DOHH2 (cell line): ENCODE measurements at regions not wholly inside any gene's neighbourhood (a gene's known extent, or its start where the extent isn't known, plus 50 kb on each side); places are given as distances from the start of the nearest gene placed in this dataset.
"Not testable (repeated sequence)": the region's sequence is repeated elsewhere in the genome, so short reads cannot be mapped to it uniquely, and the experiment has no call there.

Experiments
- H3F3A ChIP-seq: fragments of 200-600 bp; sonication (generic), shearing (Covaris generic); 2 replicates; pipeline ENCODE4 v1.6.0; 2016; ENCODE audit warnings: antibody characterized with exemption, mild to moderate bottlenecking; ENCODE audit not compliant: control insufficient read depth, insufficient read depth
- H3K27ac ChIP-seq: fragments of 200-600 bp; sonication (generic); 2 replicates; pipeline ENCODE4 v1.5.1; 2014; ENCODE audit warnings: low read depth, mild to moderate bottlenecking, low read length, moderate library complexity
- H3K27me3 ChIP-seq: fragments of 200-600 bp; sonication (generic); 2 replicates; pipeline ENCODE4 v1.6.1; 2014; ENCODE audit warnings: mild to moderate bottlenecking, low read length, mixed read lengths; ENCODE audit not compliant: control insufficient read depth
- H3K36me3 ChIP-seq: fragments of 200-600 bp; sonication (generic); 2 replicates; pipeline ENCODE4 v1.6.1; 2014; ENCODE audit warnings: mild to moderate bottlenecking, low read length, moderate library complexity, mixed read lengths; ENCODE audit not compliant: control insufficient read depth
- H3K4me1 ChIP-seq: fragments of 200-600 bp; sonication (generic); 2 replicates; pipeline ENCODE4 v1.6.1; 2014; ENCODE audit warnings: mild to moderate bottlenecking, low read length, mixed read lengths; ENCODE audit not compliant: control insufficient read depth
- H3K4me2 ChIP-seq: fragments of 200-600 bp; sonication (generic); 2 replicates; pipeline ENCODE4 v1.6.0; 2014; ENCODE audit warnings: mild to moderate bottlenecking, low read length, moderate library complexity
- H3K4me3 ChIP-seq: fragments of 200-600 bp; sonication (generic); 2 replicates; pipeline ENCODE4 v1.5.1; 2014; ENCODE audit warnings: mild to moderate bottlenecking, low read length, mixed read lengths
- H3K79me2 ChIP-seq: fragments of 200-600 bp; sonication (generic); 2 replicates; pipeline ENCODE4 v1.6.1; 2014; ENCODE audit warnings: mild to moderate bottlenecking, low read length, mixed read lengths; ENCODE audit not compliant: control insufficient read depth
- H3K9me2 ChIP-seq: fragments of 200-600 bp; sonication (generic); replicated peaks from 2 replicates; pipeline ENCODE4 v1.6.1; 2014; ENCODE audit warnings: mild to moderate bottlenecking, low read length, mixed read lengths; ENCODE audit not compliant: control insufficient read depth
- H3K9me3 ChIP-seq: fragments of 200-600 bp; sonication (generic); 2 replicates; pipeline ENCODE4 v1.6.1; 2014; ENCODE audit warnings: antibody characterized with exemption, low read length, mixed read lengths; ENCODE audit not compliant: control insufficient read depth, insufficient read depth
- H4K20me1 ChIP-seq: fragments of 200-600 bp; sonication (generic); 2 replicates; pipeline ENCODE4 v1.6.0; 2014; ENCODE audit warnings: low read depth, mild to moderate bottlenecking, antibody characterized with exemption, low read length, moderate library complexity; ENCODE audit not compliant: control insufficient read depth, insufficient read depth
- CTCF ChIP-seq: fragments of 200-600 bp; sonication (generic); IDR thresholded peaks from one replicate; pipeline ENCODE4 v1.5.1; 2014; ENCODE audit warnings: antibody characterized with exemption, mild to moderate bottlenecking, low read depth, low read length; ENCODE audit not compliant: poor library complexity, severe bottlenecking
- EZH2phosphoT487 ChIP-seq: fragments of 200-600 bp; sonication (generic); IDR thresholded peaks from 2 replicates; pipeline ENCODE4 v1.6.1; 2017; ENCODE audit warnings: borderline replicate concordance, mild to moderate bottlenecking, antibody characterized with exemption, low read length, moderate library complexity, mixed read lengths

- Histone ChIP-seq H3K27ac (no peak overlapping the region), H3K79me2 (no peaks in the 10 kb centered on the region), H3K9me3 (no peaks in the 10 kb centered on the region), H3K27me3 (no peaks in the 10 kb centered on the region; the same call in 1 of the 2 replicates), H3K9me2 (no peaks in the 10 kb centered on the region), H3K36me3 (no peaks in the 10 kb centered on the region), H3F3A (no peaks in the 10 kb centered on the region), H4K20me1 (no peaks in the 10 kb centered on the region), H3K4me1 (no peaks in the 10 kb centered on the region), H3K4me2 (no peak overlapping the region), H3K4me3 (no peak overlapping the region)
- TF ChIP-seq CTCF = no peak
- TF ChIP-seq EZH2phosphoT487 = no peak
Measured at GRCh38 chr2:67899187-67899586, 163.6 kb downstream of the C1D start.

DNA sequence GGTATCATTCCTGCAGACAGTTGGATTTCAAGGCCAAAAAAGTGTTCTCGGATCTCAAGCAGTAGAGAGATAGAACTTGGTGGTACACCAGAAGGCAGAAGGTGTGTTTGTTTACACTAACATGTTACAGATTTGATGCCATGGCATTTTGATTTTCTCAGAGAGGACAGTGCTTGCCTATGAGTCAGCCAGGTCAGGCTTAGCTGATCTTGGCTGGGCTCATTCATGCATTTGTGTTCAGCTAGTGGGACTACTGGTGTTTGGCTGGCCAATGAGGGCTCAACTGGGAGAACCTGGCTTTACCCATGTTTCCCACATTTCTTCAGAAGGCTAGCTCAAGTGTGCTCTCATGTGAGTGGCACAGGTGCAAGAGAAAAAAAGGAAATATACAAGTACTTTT lies 162.0 kb downstream of the C1D start:
- no peak overlapping the region for H3K27ac ChIP-seq
- no peaks in the 10 kb centered on the region; the same call in 1 of the 2 replicates for H3K27me3 ChIP-seq
- H3K9me3 ChIP-seq = no peaks in the 10 kb centered on the region
- H3F3A ChIP-seq = no peaks in the 10 kb centered on the region
- H3K4me1 ChIP-seq = no peaks in the 10 kb centered on the region
- TF ChIP-seq CTCF = no peak
- TF ChIP-seq EZH2phosphoT487 = no peak
- H3K4me2 ChIP-seq = no peak overlapping the region
- no peaks in the 10 kb centered on the region for H4K20me1 ChIP-seq
- no peaks in the 10 kb centered on the region for H3K9me2 ChIP-seq
- H3K36me3 ChIP-seq = no peaks in the 10 kb centered on the region
- H3K4me3 ChIP-seq = no peak overlapping the region
- no peaks in the 10 kb centered on the region for H3K79me2 ChIP-seq

- no peaks in the 10 kb centered on the region for H3K4me1 ChIP-seq
- no peak overlapping the region for H3K27ac ChIP-seq
- no peak overlapping the region for H3K4me2 ChIP-seq
- no peaks in the 10 kb centered on the region for H4K20me1 ChIP-seq
- H3K4me3 ChIP-seq = no peak overlapping the region
- no peaks in the 10 kb centered on the region for H3F3A ChIP-seq
- no peak for TF ChIP-seq CTCF
- no peak for TF ChIP-seq EZH2phosphoT487
- H3K9me2 ChIP-seq = no peaks in the 10 kb centered on the region
- H3K36me3 ChIP-seq = no peaks in the 10 kb centered on the region
- H3K9me3 ChIP-seq = no peaks in the 10 kb centered on the region
- H3K27me3 ChIP-seq = no peaks in the 10 kb centered on the region
- no peaks in the 10 kb centered on the region for H3K79me2 ChIP-seq
Measured at GRCh38 chr2:67904566-67904965, 158.2 kb downstream of the C1D start.

- no peaks in the 10 kb centered on the region for H3K4me1 ChIP-seq
- TF ChIP-seq EZH2phosphoT487 (no peak), CTCF (no peak)
- no peaks in the 10 kb centered on the region for H3K27me3 ChIP-seq
- no peak overlapping the region for H3K4me2 ChIP-seq
- no peaks in the 10 kb centered on the region for H3K79me2 ChIP-seq
- no peaks in the 10 kb centered on the region for H3K36me3 ChIP-seq
- no peak overlapping the region for H3K27ac ChIP-seq
- H3K9me3 ChIP-seq = no peaks in the 10 kb centered on the region
- no peaks in the 10 kb centered on the region for H3K9me2 ChIP-seq
- H4K20me1 ChIP-seq = no peaks in the 10 kb centered on the region
- no peaks in the 10 kb centered on the region for H3F3A ChIP-seq
- H3K4me3 ChIP-seq = no peak overlapping the region
Measured at GRCh38 chr2:67904966-67905365, 157.8 kb downstream of the C1D start.

GRCh38 chr2:67906547-67906946 lies 156.3 kb downstream of the C1D start:
- not testable (repeated sequence) for H4K20me1 ChIP-seq, H3K4me3 ChIP-seq, H3K27me3 ChIP-seq, H3K9me2 ChIP-seq, H3K9me3 ChIP-seq, H3K4me2 ChIP-seq, H3K4me1 ChIP-seq, H3K79me2 ChIP-seq, H3K36me3 ChIP-seq, H3F3A ChIP-seq, H3K27ac ChIP-seq
